ENCODE measurements at regions not wholly inside any gene's neighbourhood (a gene's known extent, or its start where the extent isn't known, plus 50 kb on each side); places are given as distances from the start of the nearest gene placed in this dataset.
"Not testable (repeated sequence)": the region's sequence is repeated elsewhere in the genome, so short reads cannot be mapped to it uniquely, and the experiment has no call there.

- no peak for DNase-seq (ENCODE audit: low spot score)
Observed at GRCh38 chr17:83019376-83019775, 60.0 kb upstream of the METRNL start.

- DNase-seq (ENCODE audit: low spot score): no peak
Observed at GRCh38 chr17:83024218-83024971, 55.0 kb upstream of the METRNL start.

GRCh38 chr17:83025636-83026280 is 53.7 kb upstream of the METRNL start:
- no peak for DNase-seq (ENCODE audit: low spot score)

GRCh38 chr17:83026311-83026811 is 53.0 kb upstream of the METRNL start:
- no peak for DNase-seq (ENCODE audit: low spot score)

- not testable (repeated sequence) for DNase-seq (ENCODE audit: low spot score)
Observed at GRCh38 chr17:83026921-83027320, 52.5 kb upstream of the METRNL start.

GRCh38 chr17:83028851-83029250 is 50.6 kb upstream of the METRNL start:
- DNase-seq (ENCODE audit: low spot score): no peak

- no peak for DNase-seq (ENCODE audit: low spot score)
Observed at GRCh38 chr17:83029571-83029970, 49.8 kb upstream of the METRNL start.

All from H4 (cell line).